HG02759 (cell line): ENCODE measurements at regions not wholly inside any gene's neighbourhood (a gene's known extent, or its start where the extent isn't known, plus 50 kb on each side); places are given as distances from the start of the nearest gene placed in this dataset.
"Not testable (repeated sequence)": the region's sequence is repeated elsewhere in the genome, so short reads cannot be mapped to it uniquely, and the experiment has no call there.

ENCODE experiments used
- ATAC-seq: cut with Tn5 transposase; IDR thresholded peaks from one replicate; pipeline ENCODE4 v1.9.1; 2021; ENCODE audit warnings: mild to moderate bottlenecking, moderate library complexity; ENCODE audit not compliant: unreplicated experiment

- no peak for ATAC-seq
Measured at GRCh38 chr3:168801794-168802193, 706.1 kb upstream of the GOLIM4 start.

DNA sequence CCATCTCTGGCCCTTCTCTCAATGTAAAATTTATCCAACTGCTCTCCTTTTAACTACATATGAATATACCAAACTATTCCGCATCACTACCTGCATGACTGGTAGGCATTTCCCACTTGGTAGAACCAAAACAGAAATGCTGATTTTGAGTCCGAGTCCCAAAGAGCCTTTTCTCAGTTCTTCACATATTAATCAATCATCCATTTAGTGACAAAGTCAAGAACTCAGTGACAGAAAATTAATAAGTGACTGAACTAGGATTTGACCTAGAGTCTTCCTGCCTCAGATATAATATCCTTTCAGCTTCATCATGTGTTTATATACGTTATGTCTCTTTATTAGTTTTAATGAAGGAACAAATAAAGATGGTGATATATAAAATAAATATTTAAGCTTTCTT lies 700.6 kb upstream of the GOLIM4 start:
- ATAC-seq: no peak

- no peak for ATAC-seq
Measured at GRCh38 chr3:168794427-168794826, 698.7 kb upstream of the GOLIM4 start.

DNA sequence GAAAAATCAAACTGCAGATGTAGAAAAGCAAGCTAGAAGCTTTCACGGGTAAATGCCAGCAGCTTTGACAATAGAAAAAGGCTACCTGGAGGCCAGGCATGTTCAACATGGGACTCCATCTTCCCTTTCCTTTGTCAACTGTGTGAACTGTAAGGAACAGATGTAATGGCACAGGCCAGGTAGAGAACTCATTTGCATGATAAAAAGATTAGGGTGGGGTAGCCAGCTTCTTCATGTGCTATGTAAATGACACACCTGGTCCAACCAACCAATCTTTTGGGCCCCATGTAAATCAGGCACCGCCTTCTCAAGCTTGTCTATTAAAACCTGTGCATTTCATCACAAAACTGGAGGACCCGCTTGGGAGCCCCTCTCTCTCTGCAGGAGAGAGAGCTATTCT lies 686.5 kb upstream of the GOLIM4 start:
- ATAC-seq: no peak

GRCh38 chr3:168779970-168780645 lies 684.4 kb upstream of the GOLIM4 start:
- not testable (repeated sequence) for ATAC-seq

DNA sequence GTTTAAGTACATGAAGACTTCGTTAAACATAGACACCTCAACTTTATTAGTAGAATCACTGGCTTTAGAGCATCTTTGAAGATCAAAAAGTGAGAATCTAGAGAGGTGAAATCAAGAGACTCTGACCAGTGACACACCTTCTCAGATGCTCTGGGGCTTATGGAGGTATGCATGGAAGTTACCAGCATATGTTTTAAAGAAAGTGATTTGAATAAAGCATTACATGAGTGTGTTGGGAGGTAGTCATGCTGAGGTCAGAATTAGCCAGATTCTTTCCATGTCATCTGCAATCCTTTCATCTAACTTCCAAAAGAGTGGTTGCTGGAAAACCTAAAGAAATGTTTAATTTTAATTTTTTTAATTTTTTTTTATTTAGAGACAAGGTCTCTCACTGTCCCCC lies 658.0 kb upstream of the GOLIM4 start:
- no peak for ATAC-seq

DNA sequence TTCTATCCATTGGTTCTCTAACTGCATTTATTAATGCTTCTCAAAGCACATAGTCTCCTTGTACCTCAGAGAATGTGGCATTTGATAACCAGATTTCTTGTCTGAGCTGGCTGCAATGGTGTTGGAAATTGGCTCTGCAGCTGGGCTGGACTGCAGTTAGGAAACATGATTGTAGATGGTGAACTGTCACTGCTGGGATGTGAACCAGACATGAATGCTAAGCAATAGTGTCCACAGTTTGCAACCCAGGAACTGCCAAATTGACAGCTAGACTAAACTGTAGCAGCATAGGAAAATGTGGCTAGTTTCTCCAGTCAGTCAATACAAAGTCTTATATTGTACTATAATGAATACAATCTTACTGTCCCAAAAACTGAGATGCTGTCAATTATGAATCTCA lies 656.6 kb upstream of the GOLIM4 start:
- no peak for ATAC-seq

DNA sequence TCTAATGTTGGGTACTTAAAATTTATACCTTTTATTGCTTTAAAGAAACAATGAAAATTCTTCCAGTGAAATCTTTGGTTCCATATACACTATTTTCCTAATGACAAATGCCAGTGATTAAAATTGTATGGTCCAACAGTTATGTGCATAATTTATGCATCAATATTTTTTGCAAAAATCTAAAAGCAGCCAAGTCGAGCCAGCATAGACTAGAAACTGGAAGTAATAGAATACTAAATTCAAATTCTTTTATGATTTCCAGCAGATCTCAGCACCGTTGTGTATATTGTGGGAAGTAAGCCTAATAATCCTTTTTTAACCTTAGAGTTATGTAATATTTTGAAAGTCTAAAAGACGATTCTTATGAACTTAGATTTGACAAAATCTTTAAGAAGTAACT lies 652.0 kb upstream of the GOLIM4 start:
- no peak for ATAC-seq

DNA sequence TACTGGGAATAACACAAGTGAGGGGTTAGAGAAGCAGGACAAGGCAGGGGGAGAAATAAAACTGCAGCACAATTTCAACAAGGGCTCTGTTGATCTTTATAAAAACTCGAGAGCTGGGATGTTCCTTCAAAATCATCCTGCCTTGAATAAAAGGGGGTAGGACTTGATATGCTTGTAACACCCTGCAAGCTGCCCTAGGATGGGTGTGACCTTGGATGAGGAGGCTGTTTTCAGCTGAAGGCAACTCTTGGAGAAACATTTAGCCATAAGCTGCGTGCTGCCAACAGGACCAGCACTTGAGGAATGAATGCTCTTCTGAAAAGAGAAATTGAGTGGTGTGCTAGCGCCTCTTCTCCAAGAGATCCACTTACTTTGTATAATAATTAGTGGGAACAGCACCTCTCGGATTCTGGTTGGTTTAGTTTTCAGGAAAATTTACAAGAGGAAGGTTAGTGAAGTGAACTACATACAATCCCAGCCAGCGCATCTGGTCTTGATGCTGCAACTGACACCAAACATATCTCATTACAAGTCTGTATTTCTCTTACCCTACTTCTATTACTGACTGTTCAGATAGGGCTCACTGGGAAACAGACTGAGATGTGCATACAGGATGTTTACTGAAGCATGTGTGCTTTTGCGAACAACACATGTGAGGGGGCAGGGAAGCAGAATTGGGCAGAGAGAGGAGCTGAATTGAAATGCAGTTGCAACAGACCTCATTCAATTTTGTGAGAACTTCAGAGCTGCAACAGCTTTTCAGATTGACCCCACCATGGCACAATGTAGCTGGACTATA lies 643.0 kb upstream of the GOLIM4 start:
- ATAC-seq: no peak

- ATAC-seq: no peak
Measured at GRCh38 chr3:168736202-168736601, 640.5 kb upstream of the GOLIM4 start.

- ATAC-seq: no peak
Measured at GRCh38 chr3:168730073-168730472, 634.3 kb upstream of the GOLIM4 start.

DNA sequence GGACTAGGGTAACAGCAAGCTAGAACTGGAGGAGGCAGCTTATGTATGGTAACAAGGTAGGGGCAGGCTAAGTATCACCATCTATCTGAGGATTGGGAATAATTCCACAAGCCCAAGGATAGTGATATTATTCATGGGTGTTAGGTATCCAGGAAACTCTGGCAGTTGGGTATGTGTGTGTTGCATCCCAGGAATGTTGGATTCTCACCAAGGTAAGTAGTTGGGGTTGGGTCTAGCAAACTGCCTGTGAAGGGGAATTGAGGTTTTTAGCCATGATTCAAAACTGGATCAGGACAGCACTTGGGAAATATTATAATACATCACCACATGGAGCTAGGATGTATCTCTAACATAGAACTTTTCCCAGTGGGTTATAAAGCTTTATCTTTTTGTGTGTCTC lies 626.4 kb upstream of the GOLIM4 start:
- no peak for ATAC-seq

DNA sequence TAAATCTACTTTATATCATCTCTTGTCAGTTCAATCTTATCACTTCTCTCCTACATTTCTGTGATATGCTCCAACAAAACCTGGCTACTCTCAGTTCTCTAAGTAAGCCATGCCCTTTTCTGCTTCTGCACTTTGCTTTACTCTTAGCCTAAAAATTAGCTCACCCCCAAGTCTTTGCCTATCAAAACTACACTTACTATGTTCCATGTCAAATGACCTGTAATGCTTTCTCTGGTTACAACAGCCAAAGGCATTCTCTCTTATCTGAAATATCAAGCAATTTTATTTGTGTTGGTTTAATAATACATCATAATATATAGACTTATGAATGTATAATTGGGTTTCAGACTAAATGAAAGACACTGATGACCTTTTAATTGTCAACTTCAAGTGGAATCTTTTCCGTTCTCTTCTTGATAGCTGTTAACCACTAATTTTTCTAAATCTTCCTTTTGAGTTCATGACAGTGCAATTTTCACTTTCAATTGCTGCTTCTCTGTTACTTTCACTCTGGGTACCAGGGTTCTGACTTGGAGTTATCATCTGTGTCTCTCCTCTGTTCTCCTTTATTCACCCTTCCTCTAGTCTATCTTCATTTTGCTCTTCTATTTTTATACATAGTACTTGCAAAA lies 619.0 kb upstream of the GOLIM4 start:
- peak; percentile 93 for ATAC-seq

- no peak for ATAC-seq
Measured at GRCh38 chr3:168709073-168709472, 613.3 kb upstream of the GOLIM4 start.

DNA sequence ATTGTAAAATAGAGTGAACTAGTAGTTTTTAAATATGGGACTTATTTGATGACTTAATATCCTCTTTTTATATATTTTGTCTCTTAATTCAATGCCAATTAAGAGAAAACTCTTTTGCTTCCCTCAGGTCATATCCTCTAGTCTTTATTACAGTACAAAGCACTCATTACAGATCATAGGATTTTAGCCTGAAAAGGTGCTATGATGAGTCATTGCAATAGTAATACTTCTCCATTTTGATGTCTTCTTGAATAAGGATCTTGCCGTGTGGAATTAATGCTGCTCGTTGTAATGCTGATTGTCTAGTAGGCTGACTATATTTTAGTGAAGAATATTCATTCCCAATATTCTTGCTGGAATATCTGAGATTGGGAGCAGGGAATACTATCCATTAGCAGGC lies 612.2 kb upstream of the GOLIM4 start:
- no peak for ATAC-seq

DNA sequence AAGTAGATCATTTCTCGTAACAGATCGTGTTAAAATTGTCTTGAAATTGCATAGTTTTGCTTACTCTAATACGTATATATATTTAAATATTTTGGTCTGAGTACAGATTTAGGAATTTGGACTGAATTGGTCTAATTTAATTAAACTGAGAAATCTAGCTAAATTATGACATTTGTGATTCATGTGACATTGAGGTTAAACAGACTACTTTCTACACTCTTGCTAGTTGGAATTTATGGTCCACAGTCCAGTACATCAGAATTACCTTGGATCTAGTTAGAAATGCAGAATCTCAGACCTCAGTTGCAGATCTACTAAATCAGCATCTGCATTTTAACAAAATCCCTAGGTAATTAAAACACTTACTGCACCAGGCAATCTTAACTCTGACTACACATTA lies 609.7 kb upstream of the GOLIM4 start:
- no peak for ATAC-seq

DNA sequence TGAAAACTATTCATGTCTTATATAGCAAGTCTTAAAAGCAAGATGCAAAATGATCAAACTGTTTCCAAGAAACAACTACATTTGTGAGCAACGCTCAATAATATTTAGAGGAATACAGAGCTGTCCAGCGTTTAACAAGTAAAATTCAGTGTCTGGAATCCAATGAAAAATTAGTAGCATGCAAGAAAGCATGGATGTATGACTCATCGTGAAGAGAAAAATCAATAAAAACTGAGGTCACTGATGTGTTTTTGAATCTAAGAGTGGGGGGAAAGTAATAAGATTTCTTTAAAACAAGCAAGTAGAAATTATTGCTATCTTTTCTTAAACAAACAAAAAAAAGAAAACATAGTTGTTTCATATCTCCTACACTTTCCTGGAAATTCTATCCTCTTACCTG lies 600.3 kb upstream of the GOLIM4 start:
- ATAC-seq: no peak

- no peak for ATAC-seq
Measured at GRCh38 chr3:168693870-168694269, 598.1 kb upstream of the GOLIM4 start.

- ATAC-seq: no peak
Measured at GRCh38 chr3:168688267-168688666, 592.5 kb upstream of the GOLIM4 start.

- no peak for ATAC-seq
Measured at GRCh38 chr3:168684519-168684918, 588.8 kb upstream of the GOLIM4 start.

- no peak for ATAC-seq
Measured at GRCh38 chr3:168678730-168679129, 583.0 kb upstream of the GOLIM4 start.

DNA sequence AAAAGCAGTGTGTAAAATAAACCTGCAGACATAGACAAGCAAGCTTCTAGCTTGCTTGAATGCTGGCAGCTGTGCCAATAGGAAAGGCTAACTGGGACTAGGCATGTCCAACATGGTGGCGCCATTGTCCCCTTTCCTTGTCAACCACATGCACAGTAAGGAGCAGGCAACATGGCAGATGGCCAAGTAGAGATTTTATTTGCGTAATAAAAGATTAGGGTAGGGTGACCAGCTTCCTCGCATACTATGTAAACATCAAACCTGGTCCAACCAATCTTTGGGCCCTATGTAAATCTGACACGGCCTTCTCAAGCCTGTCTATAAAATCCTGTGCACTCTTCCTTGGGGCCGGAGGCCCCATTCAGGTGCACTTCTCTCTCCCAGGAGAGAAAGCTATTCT lies 575.4 kb upstream of the GOLIM4 start:
- ATAC-seq: no peak
